ENCODE measurements at regions not wholly inside any gene's neighbourhood (a gene's known extent, or its start where the extent isn't known, plus 50 kb on each side); places are given as distances from the start of the nearest gene placed in this dataset.

DNA sequence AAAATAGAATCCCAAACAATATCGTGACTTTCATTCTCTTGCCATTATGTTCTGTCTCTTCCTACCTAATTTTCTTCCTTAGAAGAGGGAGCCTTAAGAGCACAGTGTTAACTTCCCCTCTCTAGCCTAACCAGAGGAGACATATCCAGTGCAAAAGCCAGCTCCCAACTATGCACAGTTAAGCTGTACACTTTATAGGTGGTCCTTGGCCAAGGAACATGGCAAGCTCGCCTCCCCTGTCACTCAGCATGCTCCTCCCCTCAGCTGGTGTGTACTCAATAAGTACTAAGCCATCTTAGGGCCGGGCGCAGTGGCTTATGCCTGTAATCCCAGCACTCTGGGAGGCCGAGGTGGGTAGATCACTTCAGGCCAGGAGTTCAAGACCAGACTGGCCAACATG lies 255.1 kb upstream of the TMPO start:
- TF ChIP-seq, protein P1, sequence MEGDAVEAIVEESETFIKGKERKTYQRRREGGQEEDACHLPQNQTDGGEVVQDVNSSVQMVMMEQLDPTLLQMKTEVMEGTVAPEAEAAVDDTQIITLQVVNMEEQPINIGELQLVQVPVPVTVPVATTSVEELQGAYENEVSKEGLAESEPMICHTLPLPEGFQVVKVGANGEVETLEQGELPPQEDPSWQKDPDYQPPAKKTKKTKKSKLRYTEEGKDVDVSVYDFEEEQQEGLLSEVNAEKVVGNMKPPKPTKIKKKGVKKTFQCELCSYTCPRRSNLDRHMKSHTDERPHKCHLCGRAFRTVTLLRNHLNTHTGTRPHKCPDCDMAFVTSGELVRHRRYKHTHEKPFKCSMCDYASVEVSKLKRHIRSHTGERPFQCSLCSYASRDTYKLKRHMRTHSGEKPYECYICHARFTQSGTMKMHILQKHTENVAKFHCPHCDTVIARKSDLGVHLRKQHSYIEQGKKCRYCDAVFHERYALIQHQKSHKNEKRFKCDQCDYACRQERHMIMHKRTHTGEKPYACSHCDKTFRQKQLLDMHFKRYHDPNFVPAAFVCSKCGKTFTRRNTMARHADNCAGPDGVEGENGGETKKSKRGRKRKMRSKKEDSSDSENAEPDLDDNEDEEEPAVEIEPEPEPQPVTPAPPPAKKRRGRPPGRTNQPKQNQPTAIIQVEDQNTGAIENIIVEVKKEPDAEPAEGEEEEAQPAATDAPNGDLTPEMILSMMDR (conservative IDR thresholded peaks at IDR 0.05) = no peak
- H3K9me3 Mint-ChIP-seq = no peaks in the 10 kb centered on the region

More for the DNA sequence above, 255.1 kb upstream of the TMPO start:
- Histone ChIP-seq H2BK12ac (ENCODE audit: insufficient read length, low read depth, low read length) (no peak overlapping the region), H3K27ac (ENCODE audit: insufficient read length, low read depth, low read length) (no peak overlapping the region), H3K56ac (ENCODE audit: insufficient read length, low read depth, low read length) (no peak overlapping the region), H3K23ac (ENCODE audit: insufficient read length, low read depth, low read length) (no peak overlapping the region), H3T11ph (ENCODE audit: low read length) (no peak overlapping the region), H2BK15ac (ENCODE audit: low read depth, low read length) (no peak overlapping the region), H3K79me2 (ENCODE audit: insufficient read depth, low read length) (no peaks in the 10 kb centered on the region), H2BK20ac (ENCODE audit: low read depth, low read length, poor library complexity, severe bottlenecking) (no peak overlapping the region), H2BK5ac (ENCODE audit: insufficient read length, low read length) (no peak overlapping the region), H3K4me1 (ENCODE audit: insufficient read depth, low read length) (peaks cover 3% of the 10 kb centered on the region; the same call in 1 of the 2 replicates), H3K27me3 (ENCODE audit: insufficient read depth, low read length) (no peaks in the 10 kb centered on the region), H3K79me1 (ENCODE audit: insufficient read depth, low read depth, low read length, poor library complexity, severe bottlenecking) (no peaks in the 10 kb centered on the region), H3K4me2 (ENCODE audit: insufficient read depth, insufficient read length, low read length) (no peak overlapping the region), H4K20me1 (ENCODE audit: control insufficient read depth, insufficient read depth, insufficient read length) (no peaks in the 10 kb centered on the region), H3K14ac (ENCODE audit: insufficient read depth, low read length) (no peak overlapping the region), H3K18ac (ENCODE audit: insufficient read length, low read depth, low read length) (no peak overlapping the region), H3K4ac (ENCODE audit: low read depth, low read length) (no peak overlapping the region), H2AK5ac (ENCODE audit: insufficient read length, low read length) (no peak overlapping the region), H4K5ac (ENCODE audit: insufficient read length, low read depth, low read length) (no peak overlapping the region), H2AFZ (ENCODE audit: low read length) (no peak overlapping the region), H4K91ac (ENCODE audit: insufficient read length, low read depth, low read length) (no peak overlapping the region), H4K8ac (replicated peaks; ENCODE audit: insufficient read length, low read depth, low read length) (no peak overlapping the region), H3K9ac (ENCODE audit: extremely low read depth, insufficient read length, low read length) (no peak overlapping the region), H3K23me2 (ENCODE audit: insufficient read length, low read depth, low read length, poor library complexity, severe bottlenecking) (no peaks in the 10 kb centered on the region), H3K9me3 (ENCODE audit: control insufficient read depth, low read depth, low read length) (no peaks in the 10 kb centered on the region), H2BK120ac (ENCODE audit: low read depth, low read length, poor library complexity, severe bottlenecking) (no peak overlapping the region)
- Mint-ChIP-seq H3K27ac (no peak overlapping the region), H3K4me1 (peaks cover 8 to 14% of the 10 kb centered on the region in 2 experiments), H3K27me3 (ENCODE audit: low read depth) (no peaks in the 10 kb centered on the region; the same call in 1 of the 2 replicates), H3K4me3 (no peak overlapping the region), H3K36me3 (ENCODE audit: insufficient read depth in 1 of 3, low read depth in 3 of 3) (no peaks in the 10 kb centered on the region)
- WGBS (ENCODE audit: extremely low coverage, insufficient read length, low lambda C conversion rate) = no CpG with 5 or more reads among the region's 5 CpGs
- no peak for DNase-seq

All from H9 (cell line).